ENCODE measurements at regions not wholly inside any gene's neighbourhood (a gene's known extent, or its start where the extent isn't known, plus 50 kb on each side); places are given as distances from the start of the nearest gene placed in this dataset.

DNA sequence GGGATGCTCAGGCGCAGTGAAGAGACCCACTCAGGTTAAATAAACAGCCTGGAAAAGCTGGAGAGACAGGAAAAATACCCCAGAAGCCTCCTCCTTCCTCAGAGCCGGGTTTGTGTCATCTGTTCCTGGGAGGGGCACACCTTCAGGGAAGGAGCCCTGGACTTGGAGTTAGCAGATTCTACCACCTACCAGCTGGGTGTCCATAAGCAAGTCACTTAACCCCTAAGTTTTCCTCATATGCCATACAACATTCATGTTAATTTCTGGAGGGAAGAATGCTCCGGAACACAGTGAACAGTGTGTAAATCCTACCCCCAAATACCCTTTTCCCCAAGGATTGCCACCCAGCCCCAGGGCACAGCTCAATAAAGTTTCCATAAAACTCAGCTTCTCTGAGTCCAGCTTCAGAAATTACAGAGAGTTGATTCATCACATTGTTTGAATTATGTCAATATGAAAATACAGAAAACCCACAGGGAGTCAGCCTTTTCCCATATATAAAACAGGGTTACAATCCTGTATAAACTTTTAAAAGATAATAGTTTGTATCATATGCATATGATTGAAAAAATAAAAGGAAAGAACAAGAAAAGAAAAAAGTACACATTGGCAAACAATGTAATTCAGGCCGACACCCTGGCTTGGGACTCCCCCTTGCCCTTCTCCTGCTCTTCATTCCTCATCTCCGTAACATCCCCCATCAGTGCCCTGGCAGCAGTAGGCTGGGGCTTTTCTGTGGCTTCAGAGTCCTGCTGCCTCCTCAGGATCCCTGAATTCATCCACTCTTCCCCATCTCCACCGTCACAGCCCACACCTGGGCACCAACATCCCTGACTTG, 291.8 kb upstream of the USP24 start:
- TF ChIP-seq EZH2 (IDR thresholded peaks at IDR 0.05; ENCODE audit: insufficient read depth, poor library complexity, severe bottlenecking) = no peak
- no peak for TF ChIP-seq EZH2phosphoT487 (IDR thresholded peaks at IDR 0.05; ENCODE audit: insufficient read depth, low read depth)
